ENCODE measurements at regions not wholly inside any gene's neighbourhood (a gene's known extent, or its start where the extent isn't known, plus 50 kb on each side); places are given as distances from the start of the nearest gene placed in this dataset.

GRCh38 chr6:10163203-10163962 lies 251.5 kb downstream of the TFAP2A start:
- TF ChIP-seq CTCF (IDR thresholded peaks at IDR 0.05 in 2 of 3, conservative IDR thresholded peaks at IDR 0.05 in 1 of 3; ENCODE audit: borderline replicate concordance in 1 of 3, insufficient read depth in 1 of 3, low read depth in 2 of 3, low read length in 2 of 3) (no peak), SP1 (IDR thresholded peaks at IDR 0.05; ENCODE audit: low read depth) (no peak)
